ENCODE measurements at regions not wholly inside any gene's neighbourhood (a gene's known extent, or its start where the extent isn't known, plus 50 kb on each side); places are given as distances from the start of the nearest gene placed in this dataset.

- Histone ChIP-seq H2AFZ (ENCODE audit: low read depth, low read length) (peak overlapping the region; percentile 33; the same call in 1 of the 2 replicates), H4K20me1 (replicated peaks; ENCODE audit: control insufficient read depth, insufficient read depth, low read length) (no peaks in the 10 kb centered on the region), H3K4me3 (no peak overlapping the region), H3K4me2 (ENCODE audit: insufficient read depth, low read length) (no peak overlapping the region), H3K9me1 (ENCODE audit: control insufficient read depth, insufficient read depth, low read length) (no peaks in the 10 kb centered on the region), H3K27ac (ENCODE audit: extremely low read depth, low read depth, low read length) (no peak overlapping the region), H3K79me2 (ENCODE audit: control insufficient read depth, insufficient read depth, low read length) (no peaks in the 10 kb centered on the region), H3K9me3 (replicated peaks; ENCODE audit: control insufficient read depth, insufficient read depth, low read depth, low read length) (no peaks in the 10 kb centered on the region), H3K36me3 (ENCODE audit: control insufficient read depth, insufficient read depth, low read length) (no peaks in the 10 kb centered on the region), H3K9ac (ENCODE audit: insufficient read depth in 1 of 2, low read depth in 2 of 2, low read length in 2 of 2) (no peak overlapping the region), H3K27me3 (ENCODE audit: control insufficient read depth in 2 of 2, insufficient read depth in 2 of 2, low read length in 2 of 2) (no peaks in the 10 kb centered on the region), H3K4me1 (replicated peaks in 1 of 2; ENCODE audit: control insufficient read depth in 2 of 2, insufficient read depth in 2 of 2, low read length in 2 of 2) (no peaks in the 10 kb centered on the region)
- WGBS (ENCODE audit: insufficient coverage, low coverage, missing lambda C conversion rate) = 10% methylated on average over 3 of the region's 3 CpGs
- TF ChIP-seq MYNN (IDR thresholded peaks at IDR 0.05) (no peak), MYNN (CRISPR knock-in tag; IDR thresholded peaks at IDR 0.05) (no peak), ELF1 (tag; IDR thresholded peaks at IDR 0.05) (no peak), ZBTB34 (CRISPR knock-in tag; IDR thresholded peaks at IDR 0.05) (no peak)
- in situ Hi-C loops (cut with MboI) = no loop called here
- BruUV-seq (replicated peaks) = no TSS peak
- CTCF ChIA-PET (ENCODE audit: low intra/inter-chr PET ratio) = no interaction called here
- intact Hi-C loops (cut with micrococcal nuclease) = no loop called here
- no peak for ATAC-seq
- POLR2A ChIA-PET = no interaction called here
- FAIRE-seq = no peak
- DNase-seq (ENCODE audit: extremely low read depth in 1 of 4, low spot score in 3 of 4) = no peak
Measured at GRCh38 chr21:15227919-15228318, 163.1 kb upstream of the NRIP1 start.

- Histone ChIP-seq H3K9ac (ENCODE audit: insufficient read depth in 1 of 2, low read depth in 2 of 2, low read length in 2 of 2) (no peak overlapping the region), H3K79me2 (ENCODE audit: control insufficient read depth, insufficient read depth, low read length) (no peaks in the 10 kb centered on the region), H4K20me1 (replicated peaks; ENCODE audit: control insufficient read depth, insufficient read depth, low read length) (no peaks in the 10 kb centered on the region), H2AFZ (ENCODE audit: low read depth, low read length) (no peak overlapping the region), H3K9me1 (ENCODE audit: control insufficient read depth, insufficient read depth, low read length) (no peaks in the 10 kb centered on the region), H3K27me3 (ENCODE audit: control insufficient read depth in 2 of 2, insufficient read depth in 2 of 2, low read length in 2 of 2) (no peaks in the 10 kb centered on the region), H3K4me2 (ENCODE audit: insufficient read depth, low read length) (no peak overlapping the region), H3K36me3 (ENCODE audit: control insufficient read depth, insufficient read depth, low read length) (no peaks in the 10 kb centered on the region), H3K27ac (ENCODE audit: extremely low read depth, low read depth, low read length) (no peak overlapping the region), H3K9me3 (replicated peaks; ENCODE audit: control insufficient read depth, insufficient read depth, low read depth, low read length) (no peaks in the 10 kb centered on the region), H3K4me3 (no peak overlapping the region), H3K4me1 (replicated peaks in 1 of 2; ENCODE audit: control insufficient read depth in 2 of 2, insufficient read depth in 2 of 2, low read length in 2 of 2) (no peaks in the 10 kb centered on the region)
- ChIA-PET CTCF (ENCODE audit: low intra/inter-chr PET ratio) (no interaction called here), POLR2A (no interaction called here)
- ATAC-seq (no peak), FAIRE-seq (no peak), DNase-seq (ENCODE audit: extremely low read depth in 1 of 4, low spot score in 3 of 4) (no peak)
- BruUV-seq (replicated peaks) = no TSS peak
- WGBS (ENCODE audit: insufficient coverage, low coverage, missing lambda C conversion rate) = 17% methylated on average over 4 of the region's 4 CpGs
- intact Hi-C loops (cut with micrococcal nuclease) (no loop called here), in situ Hi-C loops (cut with MboI) (no loop called here)
- no peak for TF ChIP-seq MXD1 (CRISPR knock-in tag; IDR thresholded peaks at IDR 0.05; ENCODE audit: borderline replicate concordance, poor library complexity, severe bottlenecking)
- TF ChIP-seq NBN (IDR thresholded peaks at IDR 0.05; ENCODE audit: low read depth) = no peak
- TF ChIP-seq E2F1 (CRISPR knock-in tag; IDR thresholded peaks at IDR 0.05) = no peak
- TF ChIP-seq ZFP30 (CRISPR knock-in tag; IDR thresholded peaks at IDR 0.05; ENCODE audit: borderline replicate concordance) = no peak
- TF ChIP-seq ZNF639 (CRISPR knock-in tag; conservative IDR thresholded peaks at IDR 0.05 in 1 of 2, IDR thresholded peaks at IDR 0.05 in 1 of 2) = no peak
- TF ChIP-seq ZFPM2 (CRISPR knock-in tag; IDR thresholded peaks at IDR 0.05) = no peak
- no peak for TF ChIP-seq MBD2 (IDR thresholded peaks at IDR 0.05; ENCODE audit: borderline replicate concordance, low read depth)
Measured at GRCh38 chr21:15229390-15229789, 164.6 kb upstream of the NRIP1 start.
